Inferior parietal cortex (tissue), 1 donor: ENCODE measurements at regions not wholly inside any gene's neighbourhood (a gene's known extent, or its start where the extent isn't known, plus 50 kb on each side); places are given as distances from the start of the nearest gene placed in this dataset.
"Not testable (repeated sequence)": the region's sequence is repeated elsewhere in the genome, so short reads cannot be mapped to it uniquely, and the experiment has no call there.

Source experiments
- DNase-seq: peaks from one replicate; pipeline ENCODE4 v3.0.0-alpha.2; 2016; ENCODE audit errors: extremely low spot score

DNA sequence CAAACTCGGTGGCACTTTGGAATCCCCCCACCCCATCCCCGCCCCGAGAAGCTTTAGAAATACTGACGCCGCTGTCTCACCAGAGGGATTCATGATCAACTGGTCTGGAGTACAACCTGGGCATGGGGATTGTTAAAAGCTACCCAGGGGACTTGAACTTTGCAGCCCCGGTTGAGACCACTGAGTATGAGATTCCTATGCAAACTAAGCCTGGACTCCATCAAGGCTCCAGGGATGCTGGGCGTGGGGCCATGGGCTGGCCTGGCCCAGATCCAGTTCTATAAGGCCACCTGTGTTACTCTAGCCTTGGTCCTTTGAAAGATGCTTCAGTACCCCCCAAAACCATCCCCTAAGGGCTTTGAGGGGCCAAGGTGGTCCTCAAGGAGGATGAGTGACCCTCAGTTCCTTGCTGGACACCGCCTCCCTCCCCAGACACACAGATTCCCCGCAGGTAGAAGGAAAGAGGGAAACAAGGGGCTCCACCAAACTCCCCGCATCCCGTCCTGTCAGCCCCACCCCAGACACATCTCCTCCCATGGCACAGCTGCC is 68.5 kb downstream of the MRPL36 start:
- no peak for DNase-seq

DNA sequence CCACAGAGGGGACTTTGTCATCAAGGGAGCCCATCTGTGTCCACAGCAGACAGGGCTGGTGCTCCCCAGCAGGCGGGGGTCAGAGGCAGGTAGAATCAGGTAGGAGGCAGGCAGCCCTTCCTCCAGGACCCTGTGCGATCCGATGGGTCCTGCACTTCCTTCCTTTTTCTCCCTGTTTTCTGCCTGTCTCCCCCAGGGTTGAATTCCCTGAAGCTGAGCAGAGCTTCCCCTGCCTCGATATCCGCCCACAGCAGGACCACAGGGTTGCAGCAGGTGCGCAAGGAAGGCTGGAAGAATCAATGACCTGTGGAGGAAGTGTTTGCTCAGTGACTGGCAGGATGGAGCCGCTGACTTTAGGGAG is 69.2 kb downstream of the MRPL36 start:
- DNase-seq: no peak

- no peak for DNase-seq
These were observed 69.8 kb downstream of the MRPL36 start for GRCh38 chr5:1729641-1730486.

DNA sequence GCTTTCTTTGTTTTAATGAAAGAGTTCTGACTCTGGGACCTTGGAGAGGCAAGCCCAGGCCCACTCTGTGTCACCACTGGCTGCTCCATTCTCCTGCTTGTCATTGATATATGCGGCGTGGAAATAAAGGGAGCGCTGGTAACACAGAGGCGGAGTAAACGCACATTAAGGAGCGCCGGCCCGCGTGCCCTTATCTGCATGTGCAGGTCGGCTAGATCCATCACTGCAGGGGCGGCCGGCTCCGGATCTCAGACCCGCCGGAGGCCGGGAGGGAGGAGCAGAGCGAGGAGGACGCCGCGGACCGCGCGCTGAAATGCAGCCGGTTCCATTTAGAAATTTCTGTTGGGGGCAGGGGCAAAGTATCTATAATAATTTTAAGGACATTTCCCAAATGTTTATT is 70.8 kb downstream of the MRPL36 start:
- DNase-seq: no peak

DNA sequence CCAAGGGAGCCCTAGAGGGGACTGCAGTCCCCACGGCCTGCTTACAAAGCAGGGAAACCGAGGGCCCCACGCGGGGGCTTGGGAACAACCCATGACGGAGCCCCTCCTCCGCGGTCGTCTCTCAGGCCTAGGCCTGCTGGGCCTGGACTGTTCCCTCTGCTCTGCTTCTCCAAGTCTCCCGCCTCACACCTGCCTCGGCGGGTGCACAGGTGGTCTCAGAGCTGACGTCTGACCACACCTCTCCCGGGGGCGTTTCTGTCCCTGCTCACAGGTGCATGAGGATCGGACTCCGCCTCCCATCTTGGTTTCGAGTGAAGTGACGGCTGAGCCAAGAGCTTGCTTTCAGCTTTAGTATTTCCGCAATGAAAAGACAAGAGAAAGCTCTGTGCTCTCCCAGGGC is 72.1 kb downstream of the MRPL36 start:
- DNase-seq: no peak

DNA sequence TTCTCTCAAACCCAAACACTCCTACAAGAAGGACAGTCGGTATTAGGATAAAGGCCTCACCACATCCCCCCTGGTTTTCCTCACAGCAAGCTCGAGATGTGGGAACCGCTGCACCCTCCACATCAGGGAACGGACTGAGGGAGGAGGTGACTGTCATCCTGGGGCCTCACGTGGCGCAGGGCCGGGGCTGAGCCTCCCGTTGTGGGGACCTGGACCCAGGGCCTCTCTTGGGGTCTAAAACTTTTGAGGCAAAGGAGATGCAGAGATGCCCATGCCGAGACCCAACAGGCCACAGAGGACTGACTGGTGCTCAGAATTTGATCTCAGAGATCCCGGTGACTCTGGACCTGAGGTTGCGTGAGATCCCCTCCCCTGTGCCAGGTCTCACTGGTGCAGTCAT is 72.7 kb downstream of the MRPL36 start:
- DNase-seq: no peak

DNA sequence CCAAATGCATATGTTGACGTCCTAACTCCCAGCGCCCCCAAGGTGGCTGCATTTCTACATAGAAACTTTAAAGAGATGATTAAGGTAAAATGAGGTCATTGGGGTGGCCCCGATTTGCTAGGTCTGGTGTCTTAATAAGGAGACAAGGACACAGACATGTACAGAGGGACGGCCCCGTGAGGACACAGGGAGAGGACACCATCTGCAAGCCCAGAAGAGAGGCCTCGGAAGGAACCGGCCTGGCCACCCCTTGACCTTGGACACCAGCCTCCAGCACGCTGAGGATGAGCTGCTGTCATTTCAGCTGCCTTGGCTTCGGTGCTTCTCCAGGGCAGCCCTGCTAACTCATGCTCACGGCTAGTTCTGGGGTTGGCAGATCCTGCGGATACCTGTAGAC is 73.2 kb downstream of the MRPL36 start:
- no peak for DNase-seq

DNA sequence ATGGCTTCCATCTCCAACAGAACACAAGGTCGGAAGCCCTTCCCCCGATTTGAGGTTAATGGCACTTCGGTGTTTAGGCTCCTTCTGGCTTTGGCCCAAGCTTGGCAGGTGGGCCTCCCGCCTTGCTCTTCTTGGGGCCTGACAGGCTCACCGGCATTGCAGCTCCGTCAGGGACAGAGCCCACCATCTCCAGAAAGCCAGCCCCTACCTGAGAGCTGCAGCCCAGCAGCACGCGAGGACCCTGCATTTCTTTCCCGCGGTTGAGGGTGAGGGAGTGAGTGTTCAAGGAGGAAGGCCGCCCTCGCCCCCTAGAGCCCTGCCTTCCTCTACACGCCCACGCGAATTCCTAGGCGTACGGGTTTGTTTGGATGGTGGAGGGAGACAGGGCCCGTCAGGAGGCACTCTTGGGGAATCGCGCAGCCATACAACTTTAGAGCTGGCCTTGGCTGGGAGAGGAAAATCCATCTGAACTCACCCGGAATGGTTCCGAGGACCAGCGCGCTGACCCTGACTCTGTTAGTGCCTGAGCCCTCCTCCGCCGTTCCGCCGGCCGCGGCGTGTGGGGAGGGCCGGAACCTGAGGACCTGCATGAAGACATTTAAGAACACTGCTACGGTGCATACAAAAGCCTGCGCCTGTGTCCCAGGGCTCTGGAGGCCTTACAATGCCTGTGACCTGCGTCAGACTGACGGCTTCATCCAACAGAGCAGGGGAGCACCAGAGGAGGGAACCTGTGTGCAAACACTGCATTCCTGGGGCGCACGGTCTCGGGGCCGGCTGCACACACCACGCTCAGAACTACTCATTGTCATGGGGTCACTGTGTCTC is 73.8 kb downstream of the MRPL36 start:
- no peak for DNase-seq

- no peak for DNase-seq
These were observed 74.6 kb downstream of the MRPL36 start for GRCh38 chr5:1724822-1725602.

- DNase-seq: no peak
These were observed 75.4 kb downstream of the MRPL36 start for GRCh38 chr5:1723957-1724821.

- DNase-seq: no peak
These were observed 76.2 kb downstream of the MRPL36 start for GRCh38 chr5:1723476-1723875.

DNA sequence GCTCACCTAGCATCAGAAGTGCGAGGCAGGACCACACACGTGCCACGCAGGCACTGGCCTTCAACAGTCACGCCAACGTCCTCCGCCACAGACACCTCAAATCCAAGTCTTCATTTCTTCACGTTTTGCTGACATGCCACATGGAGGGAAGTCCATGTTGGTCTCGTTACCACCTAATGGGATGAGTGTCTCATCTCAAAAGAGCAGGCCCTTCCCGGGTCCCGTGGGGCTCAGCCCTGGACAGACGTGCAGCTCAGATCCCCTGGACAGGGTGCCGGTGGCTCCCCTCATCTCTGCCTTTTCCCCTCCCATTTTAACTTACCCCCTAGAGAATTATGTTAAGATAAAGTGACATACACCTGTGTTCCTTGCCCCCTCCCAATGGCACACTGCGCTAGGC is 76.8 kb downstream of the MRPL36 start:
- no peak for DNase-seq

GRCh38 chr5:1720396-1721110 is 79.1 kb downstream of the MRPL36 start:
- DNase-seq: no peak

DNA sequence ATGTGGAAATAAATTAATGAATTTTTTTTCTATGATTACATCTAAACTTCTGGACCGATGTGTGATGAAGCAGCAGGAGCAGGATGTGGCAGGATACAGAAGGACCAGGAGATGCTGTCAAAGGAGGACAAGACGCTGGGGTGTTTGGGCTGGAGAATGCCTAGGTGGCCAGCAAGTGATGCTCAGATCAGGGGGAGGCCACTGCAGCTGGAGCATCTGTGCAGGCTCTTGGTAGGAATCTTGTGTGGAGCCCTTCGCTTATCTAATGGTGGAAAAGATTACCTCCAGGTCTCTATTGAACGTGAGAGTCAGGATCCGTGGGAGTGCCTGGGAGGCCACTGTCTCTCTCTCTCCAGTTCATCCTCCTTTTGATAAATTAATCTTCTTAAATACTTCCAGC is 79.8 kb downstream of the MRPL36 start:
- no peak for DNase-seq

DNA sequence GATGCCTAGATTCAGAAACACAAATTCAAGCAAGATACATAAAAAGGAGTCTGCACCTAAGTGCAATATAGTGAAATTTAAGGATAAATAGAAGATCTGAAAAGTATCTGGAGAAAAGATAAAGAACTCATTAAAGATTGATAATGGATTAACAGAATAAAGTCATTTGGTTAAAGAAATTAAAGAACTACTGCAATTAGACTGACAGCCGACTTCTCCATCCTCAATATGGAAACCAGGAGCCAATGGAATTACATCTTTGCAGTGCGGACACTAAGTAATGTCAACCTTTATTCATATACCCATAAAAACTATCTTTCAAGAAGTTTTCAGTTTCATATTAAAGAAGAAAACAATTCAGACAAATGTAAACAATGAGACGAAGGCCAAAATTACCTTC is 81.0 kb downstream of the MRPL36 start:
- no peak for DNase-seq

DNA sequence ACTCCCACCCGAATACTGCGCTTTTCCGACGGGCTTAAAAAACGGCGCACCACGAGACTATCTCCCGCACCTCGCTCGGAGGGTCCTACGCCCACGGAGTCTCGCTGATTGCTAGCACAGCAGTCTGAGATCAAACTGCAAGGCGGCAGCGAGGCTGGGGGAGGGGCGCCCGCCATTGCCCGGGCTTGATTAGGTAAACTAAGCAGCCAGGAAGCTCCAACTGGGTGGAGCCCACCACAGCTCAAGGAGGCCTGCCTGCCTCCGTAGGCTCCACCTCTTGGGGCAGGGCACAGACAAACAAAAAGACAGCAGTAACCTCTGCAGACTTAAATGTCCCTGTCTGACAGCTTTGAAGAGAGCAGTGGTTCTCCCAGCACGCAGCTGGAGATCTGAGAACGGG is 89.5 kb downstream of the MRPL36 start:
- not testable (repeated sequence) for DNase-seq

DNA sequence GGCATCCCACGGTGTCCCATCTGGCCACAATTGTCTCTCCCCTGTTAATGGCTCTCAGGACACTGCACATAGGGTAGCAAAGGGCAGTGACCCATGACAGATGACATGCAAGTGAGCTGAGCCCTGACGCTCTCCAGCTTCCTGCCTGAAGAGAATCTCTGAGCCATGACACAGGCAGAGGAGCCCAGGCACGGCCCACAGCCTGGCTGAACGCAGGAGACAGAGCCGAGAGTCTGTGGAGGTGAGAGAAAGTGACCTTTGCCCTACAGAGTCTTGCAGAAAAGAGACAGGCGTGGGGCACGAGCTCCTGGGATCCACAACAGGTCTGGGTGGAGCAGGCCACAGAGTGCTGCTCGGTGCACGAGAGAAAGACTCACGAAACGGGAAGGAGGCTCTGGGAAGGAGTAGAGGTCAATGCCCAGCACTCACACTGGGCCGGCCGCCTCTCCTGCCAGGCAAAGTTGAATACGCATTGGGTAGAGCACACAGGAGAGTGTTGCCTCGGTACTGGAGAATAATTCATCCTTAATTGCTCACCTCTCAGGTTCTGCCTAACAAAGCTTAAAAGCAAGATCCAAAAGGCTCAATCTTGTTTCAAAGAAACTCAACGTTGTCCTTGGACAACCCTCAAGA is 90.3 kb downstream of the MRPL36 start:
- no peak for DNase-seq

DNA sequence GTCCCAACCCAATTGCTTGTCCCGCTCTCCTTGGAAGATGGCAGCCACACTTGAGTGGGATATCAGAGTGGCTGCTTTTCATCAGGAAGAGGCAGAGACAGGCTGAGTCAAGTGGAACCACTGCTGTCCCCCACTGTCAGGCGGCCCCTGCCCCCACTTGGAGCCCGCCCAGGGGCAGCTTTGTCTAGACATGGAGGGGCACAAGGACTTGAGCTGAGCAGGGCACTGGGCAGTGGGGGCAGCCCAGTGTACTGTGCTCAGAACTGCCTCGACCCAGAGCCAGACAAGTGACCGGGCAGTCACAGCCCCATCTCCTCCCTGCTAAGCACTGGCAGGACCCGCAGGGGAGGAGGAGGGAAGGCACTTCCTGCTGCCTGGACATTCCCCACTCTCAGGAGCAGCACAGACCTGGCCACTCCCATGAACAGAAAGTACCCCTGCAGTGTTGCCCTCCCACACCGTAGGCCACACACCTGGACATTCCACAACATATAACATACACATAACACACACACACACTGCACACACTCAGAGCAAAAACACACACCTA is 91.0 kb downstream of the MRPL36 start:
- DNase-seq: no peak

- no peak for DNase-seq
These were observed 92.2 kb downstream of the MRPL36 start for GRCh38 chr5:1707467-1707866.

- DNase-seq: no peak
These were observed 93.2 kb downstream of the MRPL36 start for GRCh38 chr5:1706428-1706827.
